ENCODE measurements at regions not wholly inside any gene's neighbourhood (a gene's known extent, or its start where the extent isn't known, plus 50 kb on each side); places are given as distances from the start of the nearest gene placed in this dataset.

- no peak overlapping the region for H3K4me3 ChIP-seq (ENCODE audit: insufficient read length, low read depth)
- H3K9ac ChIP-seq (ENCODE audit: insufficient read length, low read depth) = no peak overlapping the region
- H3K36me3 ChIP-seq (ENCODE audit: insufficient read depth, insufficient read length, low read length) = no peaks in the 10 kb centered on the region
- no peaks in the 10 kb centered on the region for H3K4me1 ChIP-seq (ENCODE audit: insufficient read depth, insufficient read length)
- TF ChIP-seq SUZ12 (IDR thresholded peaks at IDR 0.05; ENCODE audit: extremely low read depth, insufficient read depth, insufficient read length) (no peak), ZNF274 (IDR thresholded peaks at IDR 0.05; ENCODE audit: low read depth, low read length) (no peak), YY1 (IDR thresholded peaks at IDR 0.05; ENCODE audit: insufficient read depth, insufficient read length) (no peak)
- no peaks in the 10 kb centered on the region for H3K9me3 ChIP-seq (ENCODE audit: insufficient read depth, low read length)
- H3K27me3 ChIP-seq (ENCODE audit: insufficient read depth, insufficient read length) = no peaks in the 10 kb centered on the region
- no peak for DNase-seq (ENCODE audit: low read depth, low spot score)
These were observed 425.0 kb downstream of the COL12A1 start for GRCh38 chr6:74780831-74781230.

GRCh38 chr6:74768738-74769137 is 437.1 kb downstream of the COL12A1 start:
- Histone ChIP-seq H3K4me1 (ENCODE audit: insufficient read depth, insufficient read length) (no peaks in the 10 kb centered on the region), H3K9ac (ENCODE audit: insufficient read length, low read depth) (no peak overlapping the region), H3K27me3 (ENCODE audit: insufficient read depth, insufficient read length) (no peaks in the 10 kb centered on the region), H3K36me3 (ENCODE audit: insufficient read depth, insufficient read length, low read length) (no peaks in the 10 kb centered on the region), H3K9me3 (ENCODE audit: insufficient read depth, low read length) (no peaks in the 10 kb centered on the region), H3K4me3 (ENCODE audit: insufficient read length, low read depth) (no peak overlapping the region)
- no peak for TF ChIP-seq SUZ12 (IDR thresholded peaks at IDR 0.05; ENCODE audit: extremely low read depth, insufficient read depth, insufficient read length)
- no peak for TF ChIP-seq ZNF274 (IDR thresholded peaks at IDR 0.05; ENCODE audit: low read depth, low read length)
- no peak for DNase-seq (ENCODE audit: low read depth, low spot score)

GRCh38 chr6:74768120-74768519 is 437.7 kb downstream of the COL12A1 start:
- DNase-seq (ENCODE audit: low read depth, low spot score) = no peak
- Histone ChIP-seq H3K4me3 (ENCODE audit: insufficient read length, low read depth) (no peak overlapping the region), H3K9ac (ENCODE audit: insufficient read length, low read depth) (no peak overlapping the region), H3K27me3 (ENCODE audit: insufficient read depth, insufficient read length) (no peaks in the 10 kb centered on the region), H3K9me3 (ENCODE audit: insufficient read depth, low read length) (no peaks in the 10 kb centered on the region), H3K36me3 (ENCODE audit: insufficient read depth, insufficient read length, low read length) (no peaks in the 10 kb centered on the region), H3K4me1 (ENCODE audit: insufficient read depth, insufficient read length) (no peaks in the 10 kb centered on the region)
- TF ChIP-seq YY1 (IDR thresholded peaks at IDR 0.05; ENCODE audit: insufficient read depth, insufficient read length) = no peak
- TF ChIP-seq ZNF274 (IDR thresholded peaks at IDR 0.05; ENCODE audit: low read depth, low read length) = no peak
- no peak for TF ChIP-seq SUZ12 (IDR thresholded peaks at IDR 0.05; ENCODE audit: extremely low read depth, insufficient read depth, insufficient read length)

GRCh38 chr6:74765486-74765885 is 440.4 kb downstream of the COL12A1 start:
- no peak for DNase-seq (ENCODE audit: low read depth, low spot score)
- TF ChIP-seq YY1 (IDR thresholded peaks at IDR 0.05; ENCODE audit: insufficient read depth, insufficient read length) = no peak
- TF ChIP-seq SUZ12 (IDR thresholded peaks at IDR 0.05; ENCODE audit: extremely low read depth, insufficient read depth, insufficient read length) = no peak
- TF ChIP-seq ZNF274 (IDR thresholded peaks at IDR 0.05; ENCODE audit: low read depth, low read length) = no peak
- no peaks in the 10 kb centered on the region for H3K27me3 ChIP-seq (ENCODE audit: insufficient read depth, insufficient read length)
- H3K9me3 ChIP-seq (ENCODE audit: insufficient read depth, low read length) = no peaks in the 10 kb centered on the region
- no peaks in the 10 kb centered on the region for H3K4me1 ChIP-seq (ENCODE audit: insufficient read depth, insufficient read length)
- no peak overlapping the region for H3K4me3 ChIP-seq (ENCODE audit: insufficient read length, low read depth)
- H3K9ac ChIP-seq (ENCODE audit: insufficient read length, low read depth) = no peak overlapping the region
- no peaks in the 10 kb centered on the region for H3K36me3 ChIP-seq (ENCODE audit: insufficient read depth, insufficient read length, low read length)

GRCh38 chr6:74764486-74764885 is 441.4 kb downstream of the COL12A1 start:
- H3K9me3 ChIP-seq (ENCODE audit: insufficient read depth, low read length) = no peaks in the 10 kb centered on the region
- no peak overlapping the region for H3K4me3 ChIP-seq (ENCODE audit: insufficient read length, low read depth)
- no peaks in the 10 kb centered on the region for H3K4me1 ChIP-seq (ENCODE audit: insufficient read depth, insufficient read length)
- DNase-seq (ENCODE audit: low read depth, low spot score) = no peak
- TF ChIP-seq YY1 (IDR thresholded peaks at IDR 0.05; ENCODE audit: insufficient read depth, insufficient read length) (no peak), SUZ12 (IDR thresholded peaks at IDR 0.05; ENCODE audit: extremely low read depth, insufficient read depth, insufficient read length) (no peak), ZNF274 (IDR thresholded peaks at IDR 0.05; ENCODE audit: low read depth, low read length) (no peak)
- no peaks in the 10 kb centered on the region for H3K27me3 ChIP-seq (ENCODE audit: insufficient read depth, insufficient read length)
- H3K36me3 ChIP-seq (ENCODE audit: insufficient read depth, insufficient read length, low read length) = no peaks in the 10 kb centered on the region
- no peak overlapping the region for H3K9ac ChIP-seq (ENCODE audit: insufficient read length, low read depth)

GRCh38 chr6:74762841-74763240 is 443.0 kb downstream of the COL12A1 start:
- Histone ChIP-seq H3K36me3 (ENCODE audit: insufficient read depth, insufficient read length, low read length) (no peaks in the 10 kb centered on the region), H3K9me3 (ENCODE audit: insufficient read depth, low read length) (no peaks in the 10 kb centered on the region), H3K4me1 (ENCODE audit: insufficient read depth, insufficient read length) (no peaks in the 10 kb centered on the region), H3K27me3 (ENCODE audit: insufficient read depth, insufficient read length) (no peaks in the 10 kb centered on the region), H3K4me3 (ENCODE audit: insufficient read length, low read depth) (no peak overlapping the region), H3K9ac (ENCODE audit: insufficient read length, low read depth) (no peak overlapping the region)
- no peak for TF ChIP-seq SUZ12 (IDR thresholded peaks at IDR 0.05; ENCODE audit: extremely low read depth, insufficient read depth, insufficient read length)
- no peak for TF ChIP-seq ZNF274 (IDR thresholded peaks at IDR 0.05; ENCODE audit: low read depth, low read length)
- no peak for TF ChIP-seq YY1 (IDR thresholded peaks at IDR 0.05; ENCODE audit: insufficient read depth, insufficient read length)
- DNase-seq (ENCODE audit: low read depth, low spot score) = no peak

DNA sequence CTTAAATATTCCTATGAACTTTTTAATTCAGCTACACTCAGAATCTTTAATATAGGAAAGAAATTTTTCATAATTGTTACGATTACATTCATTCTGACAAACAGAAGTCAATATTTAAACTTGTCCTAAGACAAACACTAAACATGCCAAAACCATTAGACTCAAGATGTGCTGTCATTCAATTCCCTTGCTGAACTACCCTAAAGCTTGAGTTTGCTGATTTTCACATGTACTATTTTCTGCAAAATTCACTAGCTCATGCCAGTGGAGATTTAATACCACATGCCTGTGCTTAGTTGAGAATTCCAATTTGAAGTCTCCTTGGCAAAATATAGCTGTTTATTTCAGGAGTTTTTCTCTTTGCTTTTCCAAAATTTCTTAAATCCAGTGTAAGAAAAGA is 448.0 kb downstream of the COL12A1 start:
- TF ChIP-seq SUZ12 (IDR thresholded peaks at IDR 0.05; ENCODE audit: extremely low read depth, insufficient read depth, insufficient read length) (no peak), YY1 (IDR thresholded peaks at IDR 0.05; ENCODE audit: insufficient read depth, insufficient read length) (no peak), ZNF274 (IDR thresholded peaks at IDR 0.05; ENCODE audit: low read depth, low read length) (no peak)
- no peaks in the 10 kb centered on the region for H3K9me3 ChIP-seq (ENCODE audit: insufficient read depth, low read length)
- H3K36me3 ChIP-seq (ENCODE audit: insufficient read depth, insufficient read length, low read length) = no peaks in the 10 kb centered on the region
- H3K27me3 ChIP-seq (ENCODE audit: insufficient read depth, insufficient read length) = no peaks in the 10 kb centered on the region
- no peak overlapping the region for H3K9ac ChIP-seq (ENCODE audit: insufficient read length, low read depth)
- no peaks in the 10 kb centered on the region for H3K4me1 ChIP-seq (ENCODE audit: insufficient read depth, insufficient read length)
- no peak for DNase-seq (ENCODE audit: low read depth, low spot score)
- no peak overlapping the region for H3K4me3 ChIP-seq (ENCODE audit: insufficient read length, low read depth)

DNA sequence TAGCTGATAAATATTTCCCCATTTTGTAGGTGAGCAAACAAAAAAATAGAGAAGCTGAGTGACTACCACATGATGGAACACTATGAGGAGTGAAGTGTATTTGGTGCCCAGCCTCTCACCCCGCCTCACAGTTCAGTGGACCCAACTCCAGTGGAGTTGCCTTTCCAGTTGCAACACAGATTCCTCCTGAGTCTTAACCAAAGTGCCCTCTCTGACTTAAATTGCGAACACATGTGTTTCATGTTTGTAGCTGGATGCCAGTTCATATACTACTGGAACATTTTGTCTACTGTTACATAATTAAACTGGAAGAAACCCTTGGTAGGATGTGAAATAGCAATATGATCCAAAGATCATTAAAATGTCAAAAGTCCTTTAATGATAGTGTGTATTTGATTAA is 448.9 kb downstream of the COL12A1 start:
- Histone ChIP-seq H3K27me3 (ENCODE audit: insufficient read depth, insufficient read length) (no peaks in the 10 kb centered on the region), H3K9me3 (ENCODE audit: insufficient read depth, low read length) (no peaks in the 10 kb centered on the region), H3K36me3 (ENCODE audit: insufficient read depth, insufficient read length, low read length) (no peaks in the 10 kb centered on the region), H3K4me1 (ENCODE audit: insufficient read depth, insufficient read length) (no peaks in the 10 kb centered on the region), H3K9ac (ENCODE audit: insufficient read length, low read depth) (no peak overlapping the region), H3K4me3 (ENCODE audit: insufficient read length, low read depth) (no peak overlapping the region)
- no peak for DNase-seq (ENCODE audit: low read depth, low spot score)
- TF ChIP-seq YY1 (IDR thresholded peaks at IDR 0.05; ENCODE audit: insufficient read depth, insufficient read length) (no peak), ZNF274 (IDR thresholded peaks at IDR 0.05; ENCODE audit: low read depth, low read length) (no peak), SUZ12 (IDR thresholded peaks at IDR 0.05; ENCODE audit: extremely low read depth, insufficient read depth, insufficient read length) (no peak)

All from NT2/D1 (cell line).